ENCODE measurements at regions not wholly inside any gene's neighbourhood (a gene's known extent, or its start where the extent isn't known, plus 50 kb on each side); places are given as distances from the start of the nearest gene placed in this dataset.

DNA sequence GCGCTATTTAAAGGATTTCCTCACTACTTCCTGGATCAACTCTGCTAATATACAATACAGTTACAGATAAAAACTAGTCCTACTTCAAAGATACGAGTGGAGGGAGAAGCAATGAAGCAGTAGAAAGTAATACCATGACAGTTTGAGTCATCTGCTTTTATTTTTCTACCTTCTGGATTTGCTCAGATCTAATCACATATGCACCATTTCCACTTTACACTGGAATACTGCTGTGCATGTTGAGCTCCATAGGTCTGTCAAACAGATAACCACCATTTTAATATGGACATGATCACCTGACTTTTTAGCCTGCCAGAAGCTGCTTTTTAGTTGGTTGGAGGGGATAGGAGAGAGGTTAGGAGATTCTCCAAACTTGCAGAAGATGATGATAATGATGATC is 92.5 kb downstream of the MMUT start:
- WGBS (ENCODE audit: insufficient coverage, insufficient read length): no CpG with 5 or more reads among the region's 2 CpGs
- Histone ChIP-seq H3K9me3 (ENCODE audit: control insufficient read depth, insufficient read depth, low read length) (peaks cover 4% of the 10 kb centered on the region; the same call in 1 of the 2 replicates), H3K4me1 (ENCODE audit: control insufficient read depth, insufficient read depth, low read length) (no peaks in the 10 kb centered on the region), H3K36me3 (ENCODE audit: control insufficient read depth, insufficient read depth, low read length) (0 out of 2 replicates have a peak, but pooled peaks cover 2% of the 10 kb centered on the region), H3K27ac (ENCODE audit: low read length) (no peak overlapping the region), H3K4me3 (ENCODE audit: low read length) (no peak overlapping the region), H3K27me3 (ENCODE audit: control insufficient read depth, insufficient read depth, low read length) (no peaks in the 10 kb centered on the region)
- no peak for DNase-seq (ENCODE audit: low read depth, low spot score)

DNA sequence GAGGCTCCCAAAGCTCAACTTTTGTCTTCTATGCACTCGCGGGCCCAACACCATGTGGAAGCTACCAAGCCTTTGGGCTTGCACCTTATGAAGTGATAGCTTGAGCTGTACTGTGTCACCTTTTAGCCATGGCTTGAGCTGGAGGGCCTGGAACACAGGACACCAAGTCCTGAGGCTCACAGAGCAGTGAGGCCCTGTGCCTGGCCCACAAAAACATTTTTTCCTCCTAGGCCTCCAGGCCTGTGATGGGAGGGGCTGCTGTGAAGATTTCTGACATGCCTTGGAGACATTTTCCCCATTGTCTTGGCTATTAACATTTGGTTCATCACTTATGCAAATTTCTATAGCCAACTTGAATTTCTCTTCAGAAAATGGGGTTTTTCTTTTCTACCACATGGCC is 96.5 kb downstream of the MMUT start:
- DNase-seq (ENCODE audit: low read depth, low spot score): no peak
- Histone ChIP-seq H3K27ac (ENCODE audit: low read length) (no peak overlapping the region), H3K27me3 (ENCODE audit: control insufficient read depth, insufficient read depth, low read length) (no peaks in the 10 kb centered on the region), H3K4me3 (ENCODE audit: low read length) (no peak overlapping the region), H3K36me3 (ENCODE audit: control insufficient read depth, insufficient read depth, low read length) (0 out of 2 replicates have a peak, but pooled peaks cover 2% of the 10 kb centered on the region), H3K4me1 (ENCODE audit: control insufficient read depth, insufficient read depth, low read length) (no peaks in the 10 kb centered on the region), H3K9me3 (ENCODE audit: control insufficient read depth, insufficient read depth, low read length) (peaks cover 4% of the 10 kb centered on the region; the same call in 1 of the 2 replicates)
- no CpG with 5 or more reads among the region's 2 CpGs for WGBS (ENCODE audit: insufficient coverage, insufficient read length)

DNA sequence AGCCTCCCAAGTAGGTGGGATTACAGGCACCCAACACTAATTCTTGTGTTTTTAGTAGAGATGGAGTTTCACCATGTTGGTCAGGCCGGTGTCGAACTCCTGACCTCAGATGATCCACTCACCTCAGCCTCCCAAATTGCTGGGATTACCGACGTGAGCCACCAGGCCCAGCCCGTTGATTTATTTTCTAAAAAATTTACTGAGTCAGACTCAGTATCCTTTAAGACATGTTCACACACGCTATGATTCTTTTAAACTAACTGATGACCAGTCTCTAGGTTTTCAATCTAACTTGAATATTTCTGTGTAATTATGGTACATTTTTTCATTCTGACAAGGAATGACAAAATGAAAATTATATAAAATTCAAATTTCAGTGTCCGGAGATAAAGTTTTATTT is 114.5 kb downstream of the MMUT start:
- Histone ChIP-seq H3K4me3 (ENCODE audit: low read length) (no peak overlapping the region), H3K9me3 (ENCODE audit: control insufficient read depth, insufficient read depth, low read length) (no peaks in the 10 kb centered on the region), H3K27ac (ENCODE audit: low read length) (no peak overlapping the region), H3K27me3 (ENCODE audit: control insufficient read depth, insufficient read depth, low read length) (no peaks in the 10 kb centered on the region), H3K36me3 (ENCODE audit: control insufficient read depth, insufficient read depth, low read length) (no peaks in the 10 kb centered on the region), H3K4me1 (ENCODE audit: control insufficient read depth, insufficient read depth, low read length) (no peaks in the 10 kb centered on the region)
- DNase-seq (ENCODE audit: low read depth, low spot score): no peak
- no CpG with 5 or more reads among the region's 7 CpGs for WGBS (ENCODE audit: insufficient coverage, insufficient read length)

GRCh38 chr6:49342410-49342809 is 120.6 kb downstream of the MMUT start:
- peaks cover 6% of the 10 kb centered on the region; the same call in 1 of the 2 replicates for H3K4me1 ChIP-seq (ENCODE audit: control insufficient read depth, insufficient read depth, low read length)
- peak; percentile 80 for DNase-seq (ENCODE audit: low read depth, low spot score)
- H3K27me3 ChIP-seq (ENCODE audit: control insufficient read depth, insufficient read depth, low read length): no peaks in the 10 kb centered on the region
- H3K27ac ChIP-seq (ENCODE audit: low read length): no peak overlapping the region
- no peaks in the 10 kb centered on the region for H3K9me3 ChIP-seq (ENCODE audit: control insufficient read depth, insufficient read depth, low read length)
- no CpG with 5 or more reads among the region's 6 CpGs for WGBS (ENCODE audit: insufficient coverage, insufficient read length)
- H3K4me3 ChIP-seq (ENCODE audit: low read length): no peak overlapping the region
- H3K36me3 ChIP-seq (ENCODE audit: control insufficient read depth, insufficient read depth, low read length): no peaks in the 10 kb centered on the region

DNA sequence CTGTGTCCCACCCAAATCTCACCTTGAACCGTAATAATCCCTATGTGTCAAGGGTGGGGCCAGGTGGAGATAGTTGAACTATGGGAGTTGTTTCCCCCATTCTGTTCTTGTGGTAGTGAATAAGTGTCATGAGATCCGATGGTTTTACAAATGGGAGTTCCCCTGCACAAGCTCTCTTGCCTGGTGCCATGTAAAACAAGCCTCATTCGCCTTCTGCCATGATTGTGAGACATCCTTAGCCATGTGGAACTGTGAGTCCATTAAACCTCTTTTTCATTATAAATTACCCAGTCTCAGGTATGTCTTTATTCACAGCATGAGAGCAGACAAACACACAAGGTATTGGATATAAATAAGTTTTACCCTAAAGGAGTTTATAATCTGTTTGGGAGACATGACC is 121.2 kb downstream of the MMUT start:
- Histone ChIP-seq H3K27me3 (ENCODE audit: control insufficient read depth, insufficient read depth, low read length) (no peaks in the 10 kb centered on the region), H3K9me3 (ENCODE audit: control insufficient read depth, insufficient read depth, low read length) (no peaks in the 10 kb centered on the region), H3K4me3 (ENCODE audit: low read length) (no peak overlapping the region), H3K27ac (ENCODE audit: low read length) (no peak overlapping the region), H3K36me3 (ENCODE audit: control insufficient read depth, insufficient read depth, low read length) (no peaks in the 10 kb centered on the region), H3K4me1 (ENCODE audit: control insufficient read depth, insufficient read depth, low read length) (peaks cover 6% of the 10 kb centered on the region; the same call in 1 of the 2 replicates)
- DNase-seq (ENCODE audit: low read depth, low spot score): no peak
- no CpG with 5 or more reads among the region's 3 CpGs for WGBS (ENCODE audit: insufficient coverage, insufficient read length)

GRCh38 chr6:49339096-49339495 is 124.0 kb downstream of the MMUT start:
- WGBS (ENCODE audit: insufficient coverage, insufficient read length): no CpG with 5 or more reads among the region's 3 CpGs
- Histone ChIP-seq H3K27ac (ENCODE audit: low read length) (no peak overlapping the region), H3K4me3 (ENCODE audit: low read length) (no peak overlapping the region), H3K36me3 (ENCODE audit: control insufficient read depth, insufficient read depth, low read length) (no peaks in the 10 kb centered on the region; the same call in 1 of the 2 replicates), H3K4me1 (ENCODE audit: control insufficient read depth, insufficient read depth, low read length) (peaks cover 6% of the 10 kb centered on the region; the same call in 1 of the 2 replicates), H3K9me3 (ENCODE audit: control insufficient read depth, insufficient read depth, low read length) (no peaks in the 10 kb centered on the region), H3K27me3 (ENCODE audit: control insufficient read depth, insufficient read depth, low read length) (no peaks in the 10 kb centered on the region)
- DNase-seq (ENCODE audit: low read depth, low spot score): peak; percentile 35

DNA sequence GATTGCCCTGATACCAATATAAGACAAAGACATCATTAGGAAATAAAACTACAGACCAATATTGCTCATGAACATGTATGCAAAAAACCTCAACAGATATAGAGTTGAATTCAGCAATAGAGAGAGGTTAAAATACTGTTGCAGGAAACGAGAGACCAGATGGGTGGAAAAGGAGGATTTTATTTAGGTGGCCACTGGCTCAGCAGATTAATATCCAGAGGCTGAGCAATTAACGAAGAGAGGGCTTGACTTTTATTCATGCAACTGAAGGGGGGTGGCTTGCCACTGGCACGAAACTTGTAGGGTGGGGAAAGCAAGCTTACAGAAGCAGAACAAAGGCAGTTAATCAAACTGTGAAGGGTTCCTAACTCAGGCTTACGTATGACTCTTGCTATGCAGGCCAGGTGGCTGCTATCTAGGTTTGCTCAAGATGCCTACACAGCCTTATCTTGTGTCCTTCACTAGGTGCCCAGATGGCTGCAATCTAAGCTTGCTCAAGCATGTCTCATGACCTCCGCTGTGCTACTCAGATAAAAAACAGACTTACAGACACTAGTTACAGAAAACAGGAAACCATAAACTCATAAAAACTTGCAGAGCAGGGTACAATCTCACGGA is 126.4 kb downstream of the MMUT start:
- no peaks in the 10 kb centered on the region for H3K27me3 ChIP-seq (ENCODE audit: control insufficient read depth, insufficient read depth, low read length)
- no peak overlapping the region for H3K4me3 ChIP-seq (ENCODE audit: low read length)
- no peak for DNase-seq (ENCODE audit: low read depth, low spot score)
- WGBS (ENCODE audit: insufficient coverage, insufficient read length): no CpG with 5 or more reads among the region's 6 CpGs
- H3K36me3 ChIP-seq (ENCODE audit: control insufficient read depth, insufficient read depth, low read length): no peaks in the 10 kb centered on the region; the same call in 1 of the 2 replicates
- no peak overlapping the region for H3K27ac ChIP-seq (ENCODE audit: low read length)
- H3K9me3 ChIP-seq (ENCODE audit: control insufficient read depth, insufficient read depth, low read length): no peaks in the 10 kb centered on the region
- H3K4me1 ChIP-seq (ENCODE audit: control insufficient read depth, insufficient read depth, low read length): 0 out of 2 replicates have a peak, but pooled peaks cover 2% of the 10 kb centered on the region

- H3K36me3 ChIP-seq (ENCODE audit: control insufficient read depth, insufficient read depth, low read length): no peaks in the 10 kb centered on the region; the same call in 1 of the 2 replicates
- DNase-seq (ENCODE audit: low read depth, low spot score): no peak
- WGBS (ENCODE audit: insufficient coverage, insufficient read length): no CpG with 5 or more reads among the region's 4 CpGs
- no peaks in the 10 kb centered on the region for H3K27me3 ChIP-seq (ENCODE audit: control insufficient read depth, insufficient read depth, low read length)
- H3K27ac ChIP-seq (ENCODE audit: low read length): no peak overlapping the region
- H3K4me3 ChIP-seq (ENCODE audit: low read length): no peak overlapping the region
- H3K9me3 ChIP-seq (ENCODE audit: control insufficient read depth, insufficient read depth, low read length): no peaks in the 10 kb centered on the region
- H3K4me1 ChIP-seq (ENCODE audit: control insufficient read depth, insufficient read depth, low read length): no peaks in the 10 kb centered on the region
These were observed 129.5 kb downstream of the MMUT start for GRCh38 chr6:49333345-49334125.

- no peaks in the 10 kb centered on the region; the same call in 1 of the 2 replicates for H3K4me1 ChIP-seq (ENCODE audit: control insufficient read depth, insufficient read depth, low read length)
These were observed 130.3 kb downstream of the MMUT start for GRCh38 chr6:49332781-49333180.

GRCh38 chr6:49329186-49329585 is 133.9 kb downstream of the MMUT start:
- Histone ChIP-seq H3K9me3 (ENCODE audit: control insufficient read depth, insufficient read depth, low read length) (no peaks in the 10 kb centered on the region), H3K27ac (ENCODE audit: low read length) (no peak overlapping the region), H3K27me3 (ENCODE audit: control insufficient read depth, insufficient read depth, low read length) (no peaks in the 10 kb centered on the region), H3K4me1 (ENCODE audit: control insufficient read depth, insufficient read depth, low read length) (no peaks in the 10 kb centered on the region; the same call in 1 of the 2 replicates), H3K36me3 (ENCODE audit: control insufficient read depth, insufficient read depth, low read length) (no peaks in the 10 kb centered on the region), H3K4me3 (ENCODE audit: low read length) (no peak overlapping the region)
- DNase-seq (ENCODE audit: low read depth, low spot score): no peak
- 100% methylated on average over 1 of the region's 3 CpGs for WGBS (ENCODE audit: insufficient coverage, insufficient read length)

More at GRCh38 chr6:49332781-49333180, 130.3 kb downstream of the MMUT start:
- Histone ChIP-seq H3K27me3 (ENCODE audit: control insufficient read depth, insufficient read depth, low read length) (no peaks in the 10 kb centered on the region), H3K9me3 (ENCODE audit: control insufficient read depth, insufficient read depth, low read length) (no peaks in the 10 kb centered on the region), H3K36me3 (ENCODE audit: control insufficient read depth, insufficient read depth, low read length) (no peaks in the 10 kb centered on the region; the same call in 1 of the 2 replicates), H3K27ac (ENCODE audit: low read length) (no peak overlapping the region), H3K4me3 (ENCODE audit: low read length) (no peak overlapping the region)
- no CpG with 5 or more reads among the region's 1 CpG for WGBS (ENCODE audit: insufficient coverage, insufficient read length)
- DNase-seq (ENCODE audit: low read depth, low spot score): no peak
